Psoas muscle (tissue), 7 donors: ENCODE measurements at regions not wholly inside any gene's neighbourhood (a gene's known extent, or its start where the extent isn't known, plus 50 kb on each side); places are given as distances from the start of the nearest gene placed in this dataset.

Experiments used
- ATAC-seq, 4 donors: fragments of 200-7000 bp; cut with Tn5 transposase; one replicate each; pipeline ENCODE4 v1.9.1; 2020; ENCODE audit warnings: moderate library complexity in 3 of 4, mild to moderate bottlenecking in 2 of 4
- DNase-seq, 2 donors: peaks; one replicate each; pipeline ENCODE4 v3.0.0-alpha.2; 2020
- H3K27ac ChIP-seq: fragments of 200-600 bp; one replicate; pipeline ENCODE4 v1.8.0; 2022
- H3K27me3 ChIP-seq, 3 donors: fragments of 200-600 bp in 1 of 3; one replicate each; pipeline versions ENCODE4 v1.6.1 to v1.8.0; 2013 to 2022; ENCODE audit warnings: low read length in 2 of 3, mild to moderate bottlenecking in 2 of 3, moderate library complexity in 1 of 3; ENCODE audit not compliant: insufficient read depth in 3 of 3
- H3K36me3 ChIP-seq, 2 donors: fragments of 200-600 bp in 1 of 2; one replicate each; pipeline versions ENCODE4 v1.6.1 to v1.8.0; 2013 to 2022; ENCODE audit warnings: low read depth in 1 of 2, mild to moderate bottlenecking in 1 of 2, moderate library complexity in 1 of 2; ENCODE audit not compliant: insufficient read depth in 1 of 2
- H3K4me1 ChIP-seq: fragments of 200-600 bp; one replicate; pipeline ENCODE4 v1.8.0; 2022
- H3K4me3 ChIP-seq: fragments of 200-600 bp; one replicate; pipeline ENCODE4 v1.8.0; 2022; ENCODE audit warnings: mild to moderate bottlenecking
- H3K9me3 ChIP-seq: fragments of 200-600 bp; one replicate; pipeline ENCODE4 v1.8.0; 2022
- WGBS, 3 donors: extraction: QIAGEN DNeasy Blood & Tissue Kit; methylation state at CpG; one replicate each; pipeline versions ENCODE4 v1.1.6 to v1.1.7; 2013; 5-methylcytosine and 5-hydroxymethylcytosine counted together
- intact Hi-C, 2 donors: fragments of 100-400 bp; cut with DNase I; formaldehyde crosslinking; loops; one replicate each; pipeline versions ENCODE4 v1.11.0 to v1.14.2; 2022
- TF ChIP-seq, protein P1 (sequence below): fragments of 200-600 bp; IDR thresholded peaks from one replicate; pipeline ENCODE4 v1.8.0; 2022; ENCODE audit warnings: antibody characterized with exemption
- donor health status: healthy with polysubstance abuse.
- donor health status: DM: no; HTN: no; CAD: no; lungs with moderate emphysema.
- donor health status: Bipolar disorder and iron deficiency.
- donor health status: healthy.
- donor health status: DM: yes; HTN: yes; CAD: no.
- donor health status: DM: no; HTN: no; CAD: no.
- donor health status: DM: yes; HTN: yes; CAD: no.

DNA sequence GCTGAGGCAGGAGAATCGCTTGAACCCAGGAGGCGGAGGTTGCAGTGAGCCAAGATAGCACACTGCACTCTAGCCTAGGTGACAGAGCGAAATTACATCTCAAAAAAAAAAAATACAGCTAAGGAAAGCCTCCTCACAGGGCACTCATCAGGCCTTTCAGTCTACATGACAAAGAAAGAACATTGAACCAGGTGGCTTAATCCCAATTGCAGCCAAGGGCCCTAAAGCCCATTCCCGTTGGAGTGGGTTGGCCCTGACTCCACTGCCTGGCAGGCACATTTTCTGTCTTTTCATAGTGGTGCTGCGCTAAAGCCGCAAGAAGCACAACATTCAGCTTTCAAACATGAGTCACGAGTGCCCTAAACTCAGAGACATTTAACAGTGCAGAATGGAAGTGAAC, 372.5 kb downstream of the RNF144A start:
- H3K36me3 ChIP-seq = no peaks in the 10 kb centered on the region
- no peak overlapping the region for H3K27ac ChIP-seq
- WGBS, 3 donors = 83 to 87% (median 83%) methylated on average over 7 of the region's 7 CpGs
- H3K4me3 ChIP-seq = no peak overlapping the region
- ATAC-seq (no peak), DNase-seq (no peak)
- no peaks in the 10 kb centered on the region for H3K9me3 ChIP-seq
- H3K27me3 ChIP-seq = no peaks in the 10 kb centered on the region
- intact Hi-C loops = no loop called here
- TF ChIP-seq, protein P1, sequence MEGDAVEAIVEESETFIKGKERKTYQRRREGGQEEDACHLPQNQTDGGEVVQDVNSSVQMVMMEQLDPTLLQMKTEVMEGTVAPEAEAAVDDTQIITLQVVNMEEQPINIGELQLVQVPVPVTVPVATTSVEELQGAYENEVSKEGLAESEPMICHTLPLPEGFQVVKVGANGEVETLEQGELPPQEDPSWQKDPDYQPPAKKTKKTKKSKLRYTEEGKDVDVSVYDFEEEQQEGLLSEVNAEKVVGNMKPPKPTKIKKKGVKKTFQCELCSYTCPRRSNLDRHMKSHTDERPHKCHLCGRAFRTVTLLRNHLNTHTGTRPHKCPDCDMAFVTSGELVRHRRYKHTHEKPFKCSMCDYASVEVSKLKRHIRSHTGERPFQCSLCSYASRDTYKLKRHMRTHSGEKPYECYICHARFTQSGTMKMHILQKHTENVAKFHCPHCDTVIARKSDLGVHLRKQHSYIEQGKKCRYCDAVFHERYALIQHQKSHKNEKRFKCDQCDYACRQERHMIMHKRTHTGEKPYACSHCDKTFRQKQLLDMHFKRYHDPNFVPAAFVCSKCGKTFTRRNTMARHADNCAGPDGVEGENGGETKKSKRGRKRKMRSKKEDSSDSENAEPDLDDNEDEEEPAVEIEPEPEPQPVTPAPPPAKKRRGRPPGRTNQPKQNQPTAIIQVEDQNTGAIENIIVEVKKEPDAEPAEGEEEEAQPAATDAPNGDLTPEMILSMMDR = no peak
- H3K4me1 ChIP-seq = no peaks in the 10 kb centered on the region

DNA sequence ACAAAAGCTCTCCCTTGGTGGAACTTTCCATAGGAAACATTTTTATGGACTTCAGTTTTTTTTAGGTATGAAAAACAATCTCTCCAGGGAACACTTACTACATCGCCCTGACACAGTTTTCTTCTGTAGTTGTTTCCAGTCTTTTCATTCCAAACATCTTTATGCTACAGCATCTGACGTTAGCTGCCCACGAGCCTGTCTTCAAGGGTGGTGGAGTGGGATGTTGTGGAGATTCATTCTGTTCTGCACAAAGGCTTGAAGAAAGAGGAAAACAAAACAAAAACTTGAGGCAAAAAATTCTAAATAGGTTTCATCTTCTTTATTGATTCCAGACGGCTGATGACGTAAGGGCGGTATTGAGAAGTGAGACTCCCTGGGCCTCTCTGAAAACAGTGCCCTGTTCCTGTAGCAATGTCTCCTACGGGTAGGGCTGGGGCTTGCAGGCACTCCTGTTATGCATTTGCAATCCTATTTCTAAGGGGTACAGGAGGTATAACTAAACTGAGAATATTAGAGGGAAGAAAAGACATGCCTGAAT, 375.0 kb downstream of the RNF144A start:
- Histone ChIP-seq H3K4me3 (no peak overlapping the region), H3K27ac (no peak overlapping the region), H3K36me3 (no peaks in the 10 kb centered on the region), H3K27me3 (no peaks in the 10 kb centered on the region), H3K4me1 (no peaks in the 10 kb centered on the region), H3K9me3 (no peaks in the 10 kb centered on the region)
- no peak for ATAC-seq
- intact Hi-C loops = no loop called here
- no peak for DNase-seq
- 70 to 77% (median 72%) methylated on average over 7 of the region's 7 CpGs for WGBS, 3 donors
- TF ChIP-seq, protein P1 = no peak

DNA sequence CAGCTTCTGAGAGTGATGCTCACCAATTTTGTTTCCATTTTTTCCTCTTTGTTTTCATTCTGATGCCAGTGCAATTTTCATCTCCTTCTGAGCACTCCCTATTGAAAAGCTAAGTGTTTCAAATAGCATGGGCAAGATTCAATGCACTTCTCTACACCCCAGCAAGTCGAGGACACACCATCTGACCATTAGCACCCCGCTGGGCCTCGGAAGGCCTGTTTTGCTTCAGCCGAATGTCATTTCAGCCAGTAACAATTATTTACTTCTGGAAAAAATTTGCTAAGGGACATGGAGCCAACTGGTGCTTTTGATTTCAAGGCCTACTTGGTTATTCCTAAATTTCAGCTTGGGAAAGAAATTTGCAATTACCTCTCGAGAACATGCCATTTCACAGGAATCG, 392.4 kb downstream of the RNF144A start:
- 78 to 90% (median 84%) methylated on average over 6 of the region's 6 CpGs for WGBS, 3 donors
- Histone ChIP-seq H3K27me3 (no peaks in the 10 kb centered on the region), H3K4me1 (no peaks in the 10 kb centered on the region), H3K27ac (no peak overlapping the region), H3K36me3 (no peaks in the 10 kb centered on the region), H3K4me3 (no peak overlapping the region), H3K9me3 (no peaks in the 10 kb centered on the region)
- DNase-seq (no peak), ATAC-seq (no peak)
- TF ChIP-seq, protein P1 = no peak
- intact Hi-C loops = no loop called here

DNA sequence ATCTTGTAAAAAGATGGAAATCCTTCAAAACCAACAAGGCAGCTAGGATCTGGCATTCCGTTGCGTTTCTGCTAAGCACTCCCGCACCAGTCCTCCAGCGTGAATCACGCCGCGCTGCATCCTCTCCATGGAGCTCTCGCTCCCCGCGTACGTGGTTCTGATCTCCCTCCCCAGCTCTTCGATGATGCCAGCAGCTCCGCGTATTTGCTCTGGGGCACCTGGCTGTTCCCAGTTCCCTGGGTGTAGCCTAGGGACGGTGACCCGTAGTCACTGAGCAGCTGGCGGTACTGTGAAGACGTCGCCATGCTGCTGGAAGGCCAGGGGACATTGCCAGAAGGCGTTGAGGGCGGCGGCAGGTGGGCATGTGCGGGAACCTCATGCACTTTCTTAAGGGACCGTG, 407.5 kb downstream of the RNF144A start:
- no peak for ATAC-seq
- Histone ChIP-seq H3K36me3 (no peaks in the 10 kb centered on the region), H3K27ac (no peak overlapping the region), H3K27me3 (no peaks in the 10 kb centered on the region), H3K4me1 (no peaks in the 10 kb centered on the region), H3K9me3 (no peaks in the 10 kb centered on the region), H3K4me3 (no peak overlapping the region)
- TF ChIP-seq, protein P1 = no peak
- 61 to 70% (median 65%) methylated on average over 24 of the region's 24 CpGs for WGBS, 3 donors
- intact Hi-C loops = no loop called here
- no peak for DNase-seq

DNA sequence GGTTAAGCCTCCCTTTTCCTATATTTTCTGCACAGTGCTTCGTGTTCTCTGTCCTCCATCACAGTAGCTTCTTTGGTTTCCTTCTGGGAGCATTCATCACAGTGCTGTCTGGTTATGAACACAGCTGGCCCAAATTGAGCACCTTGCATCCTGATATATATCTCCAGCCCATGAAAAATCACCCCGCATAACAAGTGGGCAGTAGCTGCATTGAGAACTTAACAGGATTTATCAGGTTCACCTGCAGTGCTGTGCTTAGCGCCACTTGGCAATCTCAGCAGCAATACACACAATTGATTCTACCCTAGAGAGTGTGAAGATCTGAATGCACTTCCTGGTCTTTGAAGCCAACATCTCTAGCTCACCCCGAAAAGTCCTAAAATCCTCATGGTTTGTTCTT, 408.0 kb downstream of the RNF144A start:
- no peak overlapping the region for H3K27ac ChIP-seq
- no peaks in the 10 kb centered on the region for H3K9me3 ChIP-seq
- no peaks in the 10 kb centered on the region for H3K36me3 ChIP-seq
- intact Hi-C loops = no loop called here
- H3K4me3 ChIP-seq = no peak overlapping the region
- ATAC-seq (no peak), DNase-seq (no peak)
- TF ChIP-seq, protein P1 = no peak
- H3K27me3 ChIP-seq = no peaks in the 10 kb centered on the region
- 83 to 90% (median 86%) methylated on average over 4 of the region's 4 CpGs for WGBS, 3 donors
- no peaks in the 10 kb centered on the region for H3K4me1 ChIP-seq
